SH-SY5Y (cell line): ENCODE measurements at regions not wholly inside any gene's neighbourhood (a gene's known extent, or its start where the extent isn't known, plus 50 kb on each side); places are given as distances from the start of the nearest gene placed in this dataset.

Experiments
- GATA2 ChIP-seq: IDR thresholded peaks from 2 replicates; pipeline ENCODE4 v1.6.1; 2011; ENCODE audit warnings: mild to moderate bottlenecking, low read depth, low read length
- GATA3 ChIP-seq: IDR thresholded peaks from 2 replicates; pipeline ENCODE4 v1.6.1; 2011; ENCODE audit warnings: low read depth, mild to moderate bottlenecking, low read length, moderate library complexity

- TF ChIP-seq GATA3: no peak
- no peak for TF ChIP-seq GATA2
Observed at GRCh38 chr13:68719815-68720214, 1387.8 kb upstream of the ATXN8OS start.

- TF ChIP-seq GATA3 (no peak), GATA2 (no peak)
Observed at GRCh38 chr13:68715651-68716050, 1392.0 kb upstream of the ATXN8OS start.

GRCh38 chr13:68714292-68714691 lies 1393.3 kb upstream of the ATXN8OS start:
- TF ChIP-seq GATA2 (no peak), GATA3 (no peak)

- no peak for TF ChIP-seq GATA2
- TF ChIP-seq GATA3: no peak
Observed at GRCh38 chr13:68713394-68713793, 1394.2 kb upstream of the ATXN8OS start.

GRCh38 chr13:68708336-68708908 lies 1399.2 kb upstream of the ATXN8OS start:
- TF ChIP-seq GATA2 (no peak), GATA3 (no peak)

GRCh38 chr13:68697551-68697950 lies 1410.1 kb upstream of the ATXN8OS start:
- no peak for TF ChIP-seq GATA2
- TF ChIP-seq GATA3: no peak

GRCh38 chr13:68696907-68697306 lies 1410.7 kb upstream of the ATXN8OS start:
- TF ChIP-seq GATA2: no peak
- no peak for TF ChIP-seq GATA3

GRCh38 chr13:68692049-68692448 lies 1415.6 kb upstream of the ATXN8OS start:
- no peak for TF ChIP-seq GATA2

- no peak for TF ChIP-seq GATA3
- TF ChIP-seq GATA2: no peak
Observed at GRCh38 chr13:68690567-68690966, 1417.1 kb upstream of the ATXN8OS start.

- TF ChIP-seq GATA2 (no peak), GATA3 (no peak)
Observed at GRCh38 chr13:68676513-68677115, 1431.0 kb upstream of the ATXN8OS start.

- no peak for TF ChIP-seq GATA3
Observed at GRCh38 chr13:68675209-68675608, 1432.4 kb upstream of the ATXN8OS start.

GRCh38 chr13:68667863-68668262 lies 1437.7 kb upstream of the PCDH9 start:
- TF ChIP-seq GATA2 (no peak), GATA3 (no peak)

GRCh38 chr13:68666774-68667397 lies 1436.8 kb upstream of the PCDH9 start:
- no peak for TF ChIP-seq GATA3
- no peak for TF ChIP-seq GATA2

GRCh38 chr13:68645814-68646213 lies 1415.7 kb upstream of the PCDH9 start:
- TF ChIP-seq GATA2: no peak
- no peak for TF ChIP-seq GATA3

GRCh38 chr13:68644611-68645010 lies 1414.5 kb upstream of the PCDH9 start:
- TF ChIP-seq GATA2: no peak
- no peak for TF ChIP-seq GATA3
